Kidney (tissue), 13 donors: ENCODE measurements at regions not wholly inside any gene's neighbourhood (a gene's known extent, or its start where the extent isn't known, plus 50 kb on each side); places are given as distances from the start of the nearest gene placed in this dataset.

Experiments
- DNase-seq, 5 donors: peaks; one replicate each; pipeline ENCODE4 v3.0.0-alpha.2; 2013 to 2020
- FAIRE-seq: peaks from 2 replicates; lab custom pipeline; 2012; peaks lifted over from hg19 to GRCh38; lab: Jason Lieb, UNC
- H3K27ac ChIP-seq, 2 donors: one replicate each; pipeline ENCODE4 v1.7.0; 2013; ENCODE audit warnings: low read depth in 2 of 2, low read length in 2 of 2, inconsistent platforms in 1 of 2
- H3K27me3 ChIP-seq: one replicate; pipeline ENCODE4 v1.7.1; 2013; ENCODE audit warnings: low read length, inconsistent platforms; ENCODE audit not compliant: control insufficient read depth, insufficient read depth
- H3K36me3 ChIP-seq, 3 donors: one replicate each; pipeline versions ENCODE4 v1.7.0 to v1.7.1; 2013; ENCODE audit warnings: low read length in 3 of 3, control low read depth in 1 of 3, inconsistent platforms in 1 of 3; ENCODE audit not compliant: insufficient read depth in 3 of 3, control insufficient read depth in 2 of 3
- H3K4me1 ChIP-seq, 3 donors: one replicate each; pipeline versions ENCODE4 v1.7.0 to v1.7.1; 2013; ENCODE audit warnings: low read length in 3 of 3, inconsistent platforms in 1 of 3, low read depth in 1 of 3; ENCODE audit not compliant: control insufficient read depth in 2 of 3, insufficient read depth in 2 of 3
- H3K4me3 ChIP-seq, 3 donors: one replicate each; pipeline versions ENCODE4 v1.7.0 to v1.8.1; 2013; ENCODE audit warnings: low read length in 3 of 3, control low read depth in 1 of 3, inconsistent platforms in 1 of 3
- H3K9ac ChIP-seq, 3 donors: one replicate each; pipeline versions ENCODE4 v1.7.0 to v1.7.1; 2013; ENCODE audit warnings: low read length in 3 of 3, control low read depth in 1 of 3, inconsistent platforms in 1 of 3
- H3K9me3 ChIP-seq, 3 donors: one replicate each; pipeline versions ENCODE4 v1.7.0 to v1.7.1; 2013; ENCODE audit warnings: low read length in 3 of 3, control low read depth in 1 of 3, inconsistent platforms in 1 of 3; ENCODE audit not compliant: control insufficient read depth in 2 of 3, insufficient read depth in 1 of 3
- intact Hi-C: fragments of 100-400 bp; cut with DNase I; formaldehyde crosslinking; loops from one replicate; pipeline ENCODE4 v1.11.1; 2022
- TF ChIP-seq, protein P1 (sequence below): IDR thresholded peaks from 3 replicates; pipeline ENCODE4 v1.5.1; 2012; ENCODE audit warnings: mild to moderate bottlenecking, moderate library complexity, borderline replicate concordance; ENCODE audit not compliant: insufficient read depth; ENCODE audit errors: extremely low read depth
- donor health status: control.
- donor health status: control.
- donor health status: control.
- donor health status: control.
- donor health status: control.
- donor health status: DM: yes; HTN: yes; CAD: no.
- donor health status: Normal renal cell carcinoma (clear cell type).

- Histone ChIP-seq H3K27me3 (no peaks in the 10 kb centered on the region), H3K9me3 (no peaks in the 10 kb centered on the region), H3K4me1 (no peaks in the 10 kb centered on the region), H3K27ac (no peak overlapping the region), H3K9ac (no peak overlapping the region), H3K36me3 (no peaks in the 10 kb centered on the region), H3K4me3 (no peak overlapping the region)
- FAIRE-seq = no peak
- intact Hi-C loops = no loop called here
- TF ChIP-seq, protein P1, sequence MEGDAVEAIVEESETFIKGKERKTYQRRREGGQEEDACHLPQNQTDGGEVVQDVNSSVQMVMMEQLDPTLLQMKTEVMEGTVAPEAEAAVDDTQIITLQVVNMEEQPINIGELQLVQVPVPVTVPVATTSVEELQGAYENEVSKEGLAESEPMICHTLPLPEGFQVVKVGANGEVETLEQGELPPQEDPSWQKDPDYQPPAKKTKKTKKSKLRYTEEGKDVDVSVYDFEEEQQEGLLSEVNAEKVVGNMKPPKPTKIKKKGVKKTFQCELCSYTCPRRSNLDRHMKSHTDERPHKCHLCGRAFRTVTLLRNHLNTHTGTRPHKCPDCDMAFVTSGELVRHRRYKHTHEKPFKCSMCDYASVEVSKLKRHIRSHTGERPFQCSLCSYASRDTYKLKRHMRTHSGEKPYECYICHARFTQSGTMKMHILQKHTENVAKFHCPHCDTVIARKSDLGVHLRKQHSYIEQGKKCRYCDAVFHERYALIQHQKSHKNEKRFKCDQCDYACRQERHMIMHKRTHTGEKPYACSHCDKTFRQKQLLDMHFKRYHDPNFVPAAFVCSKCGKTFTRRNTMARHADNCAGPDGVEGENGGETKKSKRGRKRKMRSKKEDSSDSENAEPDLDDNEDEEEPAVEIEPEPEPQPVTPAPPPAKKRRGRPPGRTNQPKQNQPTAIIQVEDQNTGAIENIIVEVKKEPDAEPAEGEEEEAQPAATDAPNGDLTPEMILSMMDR = no peak
- no peak for DNase-seq
Observed at GRCh38 chr14:87529081-87529480, 463.9 kb downstream of the GALC start.

- H3K4me3 ChIP-seq = no peak overlapping the region
- no peak for FAIRE-seq
- H3K27me3 ChIP-seq = no peaks in the 10 kb centered on the region
- no peak for DNase-seq
- H3K36me3 ChIP-seq = no peaks in the 10 kb centered on the region
- intact Hi-C loops = no loop called here
- H3K9ac ChIP-seq = no peak overlapping the region
- H3K9me3 ChIP-seq = no peaks in the 10 kb centered on the region
- TF ChIP-seq, protein P1 = no peak
- no peaks in the 10 kb centered on the region for H3K4me1 ChIP-seq
- H3K27ac ChIP-seq = no peak overlapping the region
Observed at GRCh38 chr14:87526731-87527130, 466.3 kb downstream of the GALC start.

DNA sequence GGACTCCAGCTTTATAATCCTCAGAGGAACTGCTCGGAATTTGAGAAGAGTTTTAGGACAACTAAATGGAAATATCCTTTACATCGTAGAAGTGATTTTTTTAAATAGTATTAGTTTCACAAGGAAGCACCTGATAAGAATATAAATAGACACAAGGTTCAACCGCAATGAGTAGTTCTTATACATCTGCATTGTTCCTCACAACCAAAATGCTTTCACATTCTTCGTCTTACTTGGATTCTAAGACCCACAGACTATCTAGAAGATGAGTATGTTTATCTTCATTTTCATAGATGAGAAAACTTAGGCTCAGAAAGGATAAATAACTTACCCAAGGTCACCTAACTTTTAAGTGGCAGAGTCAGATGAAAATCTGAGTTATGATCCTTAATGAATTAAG, 469.0 kb downstream of the GALC start:
- no peaks in the 10 kb centered on the region for H3K4me1 ChIP-seq
- no peaks in the 10 kb centered on the region for H3K9me3 ChIP-seq
- no peak overlapping the region for H3K4me3 ChIP-seq
- no peaks in the 10 kb centered on the region for H3K27me3 ChIP-seq
- no peaks in the 10 kb centered on the region for H3K36me3 ChIP-seq
- H3K27ac ChIP-seq = no peak overlapping the region
- DNase-seq (no peak), FAIRE-seq (no peak)
- intact Hi-C loops = no loop called here
- TF ChIP-seq, protein P1 = no peak
- no peak overlapping the region for H3K9ac ChIP-seq

- Histone ChIP-seq H3K4me1 (no peaks in the 10 kb centered on the region), H3K36me3 (no peaks in the 10 kb centered on the region), H3K27me3 (no peaks in the 10 kb centered on the region), H3K9me3 (no peaks in the 10 kb centered on the region), H3K9ac (no peak overlapping the region), H3K4me3 (no peak overlapping the region), H3K27ac (no peak overlapping the region)
- FAIRE-seq = no peak
- peak in 3 of 5 donors; percentile 5 to 26 (median 15) for DNase-seq
- intact Hi-C loops = no loop called here
- TF ChIP-seq, protein P1 = no peak
Observed at GRCh38 chr14:87522575-87522974, 470.4 kb downstream of the GALC start.
